Left lobe of liver (tissue), 2 donors: ENCODE measurements at regions not wholly inside any gene's neighbourhood (a gene's known extent, or its start where the extent isn't known, plus 50 kb on each side); places are given as distances from the start of the nearest gene placed in this dataset.
"Not testable (repeated sequence)": the region's sequence is repeated elsewhere in the genome, so short reads cannot be mapped to it uniquely, and the experiment has no call there.

Experiments used
- ATAC-seq: fragments of 200-7000 bp; cut with Tn5 transposase; one replicate; pipeline ENCODE4 v1.9.1; 2020; ENCODE audit warnings: mild to moderate bottlenecking, moderate library complexity
- DNase-seq: peaks from one replicate; pipeline ENCODE4 v3.0.0-alpha.2; 2020; ENCODE audit warnings: low spot score
- donor health status: DM: no; HTN: no; CAD: no; lungs with moderate emphysema.
- donor health status: DM: no; HTN: yes; CAD: no.

DNA sequence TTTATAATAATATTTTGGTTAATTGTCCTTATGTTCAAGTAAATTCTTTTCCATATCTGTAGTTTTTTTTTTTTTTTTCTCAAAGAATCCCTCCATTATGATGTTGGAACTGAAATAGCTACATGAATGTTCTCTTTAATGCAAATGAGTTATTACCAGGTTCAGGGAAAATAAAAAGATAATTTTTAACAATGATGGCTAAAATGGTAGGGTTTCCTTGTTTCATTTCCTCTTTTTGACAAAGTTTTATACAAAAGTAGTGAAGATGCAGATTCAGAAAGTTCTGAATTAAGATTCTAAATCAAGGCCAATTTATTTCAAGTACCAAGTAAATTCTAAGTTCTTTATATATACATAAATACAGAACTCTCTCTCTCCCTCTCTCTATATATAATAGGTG, 779.0 kb upstream of the INTU start:
- DNase-seq (no peak), ATAC-seq (no peak)

DNA sequence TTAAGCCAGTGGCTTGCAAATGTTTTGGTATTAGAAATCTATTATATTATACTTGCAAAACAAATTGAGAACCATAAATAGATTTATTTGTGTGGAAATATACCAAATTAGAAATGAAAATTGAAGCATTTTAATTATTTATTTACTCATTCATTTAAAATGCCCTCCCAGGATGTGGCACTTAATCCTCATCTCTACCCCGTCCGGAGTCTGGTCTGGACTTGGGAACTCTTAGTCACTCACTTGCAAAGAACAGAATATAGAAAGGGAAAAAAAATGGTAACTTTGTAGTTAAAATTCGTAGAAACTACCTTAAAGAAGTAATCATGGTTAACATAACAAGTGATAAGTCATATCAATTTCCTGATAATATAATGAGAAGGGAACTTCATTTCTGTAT, 775.9 kb upstream of the INTU start:
- no peak for DNase-seq
- ATAC-seq = no peak

DNA sequence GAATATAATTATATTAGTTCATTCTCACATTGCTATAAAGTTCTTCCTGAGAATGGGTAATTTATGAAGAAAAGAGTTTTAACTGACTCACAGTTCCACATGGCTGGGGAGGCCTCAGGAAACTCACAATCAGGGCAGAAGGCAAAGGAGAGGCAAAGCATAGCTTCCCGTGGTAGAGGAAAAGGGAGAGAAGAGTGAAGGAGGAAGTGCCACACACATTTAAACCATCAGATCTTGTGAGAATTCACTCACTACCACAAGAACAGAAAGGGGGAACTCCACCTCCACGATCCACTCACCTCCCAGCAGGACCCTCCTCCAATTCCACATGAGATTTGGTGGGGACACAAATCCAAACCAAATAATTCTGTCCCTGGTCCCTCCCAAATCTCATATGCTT, 773.4 kb upstream of the INTU start:
- DNase-seq = no peak
- ATAC-seq = no peak

DNA sequence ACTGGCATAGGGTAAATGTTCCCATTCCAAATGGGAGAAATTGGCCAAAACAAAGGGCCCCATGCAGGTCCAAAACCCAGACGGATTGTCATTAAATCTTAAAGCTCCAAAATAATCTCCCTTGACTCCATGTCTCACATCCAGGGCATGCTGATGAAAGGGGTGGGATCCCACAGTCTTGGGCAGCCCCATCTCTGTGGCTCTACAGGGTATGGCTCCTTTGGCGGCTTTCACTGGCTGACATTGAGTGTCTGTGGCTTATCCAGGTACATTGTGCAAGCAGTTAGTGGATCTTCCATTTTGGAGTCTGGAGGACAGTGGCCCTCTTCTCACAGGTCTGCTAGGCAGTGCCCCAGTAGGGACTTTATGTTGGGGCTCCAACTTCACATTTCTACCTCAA, 772.9 kb upstream of the INTU start:
- DNase-seq (no peak), ATAC-seq (no peak)

GRCh38 chr4:126860308-126860707, 772.4 kb upstream of the INTU start:
- DNase-seq (no peak), ATAC-seq (no peak)

DNA sequence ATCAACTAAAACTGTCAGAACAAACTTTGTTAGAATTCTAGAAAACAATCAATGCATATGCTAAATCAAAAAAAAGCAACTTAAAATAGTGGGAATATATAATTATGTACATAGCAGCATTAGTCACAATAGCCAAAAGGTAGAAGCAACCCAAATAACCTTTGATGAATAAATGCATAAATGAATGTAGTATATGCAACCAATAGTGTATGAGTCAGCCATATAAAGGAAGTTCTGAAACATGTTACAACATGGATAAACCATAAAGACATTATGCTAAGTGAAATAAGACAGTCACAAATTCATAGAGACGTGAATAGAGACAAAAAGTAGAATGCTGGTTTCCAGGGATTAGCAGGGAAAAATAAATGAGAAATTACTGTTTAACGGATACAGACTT, 762.8 kb upstream of the INTU start:
- ATAC-seq (no peak), DNase-seq (no peak)

GRCh38 chr4:126871810-126872209, 760.9 kb upstream of the INTU start:
- DNase-seq (no peak), ATAC-seq (no peak)

DNA sequence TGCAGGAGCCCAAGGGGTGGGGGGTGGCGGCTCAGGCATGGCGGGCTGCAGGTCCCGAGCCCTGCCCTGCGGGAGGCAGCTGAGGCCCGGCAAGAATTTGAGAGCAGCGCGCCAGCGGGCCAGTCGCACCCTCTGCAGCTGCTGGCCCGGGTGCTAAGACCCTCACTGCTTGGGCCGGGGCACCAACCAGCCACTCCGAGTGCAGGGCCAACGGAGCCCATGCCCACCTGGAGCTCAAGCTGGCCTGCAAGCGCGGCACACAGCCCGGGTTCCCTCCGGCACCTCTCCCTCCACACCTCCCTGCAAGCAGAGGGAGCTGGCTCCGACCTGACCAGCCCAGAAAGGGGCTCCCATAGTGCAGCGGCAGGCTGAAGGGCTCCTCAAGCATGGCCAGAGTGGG, 758.2 kb upstream of the INTU start:
- DNase-seq (no peak), ATAC-seq (no peak)

GRCh38 chr4:126888968-126889367, 743.8 kb upstream of the INTU start:
- ATAC-seq = no peak
- DNase-seq = no peak

DNA sequence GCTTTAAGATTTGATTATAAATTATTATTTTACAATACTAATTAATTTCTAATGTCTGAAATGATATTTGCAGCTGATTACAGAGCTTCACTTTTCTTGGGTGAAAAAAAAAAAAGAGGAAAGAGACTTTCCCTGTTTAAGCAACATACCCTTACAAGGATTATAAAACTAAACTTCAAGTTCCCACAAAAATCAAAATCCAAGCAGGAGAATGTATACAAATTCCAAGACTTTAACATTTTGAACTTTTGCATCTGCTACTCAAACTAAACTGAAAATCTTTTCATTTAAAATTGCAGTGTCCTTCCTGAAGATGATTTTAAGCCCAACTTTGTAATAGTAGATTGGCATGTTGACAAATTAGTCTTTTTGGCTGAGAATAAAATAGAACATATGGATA, 742.4 kb upstream of the INTU start:
- ATAC-seq = no peak

GRCh38 chr4:126890994-126891393, 741.8 kb upstream of the INTU start:
- ATAC-seq (no peak), DNase-seq (no peak)

More for the DNA sequence above, 742.4 kb upstream of the INTU start:
- no peak for DNase-seq

- ATAC-seq = no peak
Observed at GRCh38 chr4:126894963-126895362, 737.8 kb upstream of the INTU start.

DNA sequence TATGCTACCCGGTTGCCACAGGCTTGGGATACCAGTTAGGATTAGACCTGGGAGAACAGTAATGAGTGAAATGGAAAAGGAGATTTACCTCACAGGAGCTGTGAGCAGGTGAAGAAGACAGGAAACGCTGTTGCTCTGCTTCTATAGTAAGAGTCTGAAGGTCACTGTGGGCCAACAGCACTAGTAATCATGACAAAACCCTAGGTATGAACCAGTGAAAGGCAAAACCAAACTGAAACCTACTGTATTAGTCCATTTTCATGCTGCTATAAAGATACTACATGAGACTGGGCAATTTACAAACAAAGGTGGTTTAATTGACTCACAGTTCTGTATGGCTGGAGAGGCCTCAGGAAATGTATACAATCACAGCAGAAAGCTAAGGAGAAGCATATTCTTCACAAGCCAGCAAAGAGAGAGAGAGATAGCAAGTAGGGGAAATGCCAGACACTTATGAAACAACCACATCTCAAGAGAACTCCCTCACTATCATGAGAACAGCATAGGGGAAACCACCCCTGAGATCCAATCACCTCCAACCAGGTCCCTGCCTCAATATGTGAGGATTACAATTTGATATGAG, 736.7 kb upstream of the INTU start:
- no peak for DNase-seq
- no peak for ATAC-seq

More at GRCh38 chr4:126894963-126895362, 737.8 kb upstream of the INTU start:
- DNase-seq = no peak

GRCh38 chr4:126897038-126897437, 735.7 kb upstream of the INTU start:
- ATAC-seq (no peak), DNase-seq (no peak)

- DNase-seq (no peak), ATAC-seq (no peak)
Observed at GRCh38 chr4:126898815-126899214, 733.9 kb upstream of the INTU start.

GRCh38 chr4:126899331-126899801, 733.4 kb upstream of the INTU start:
- DNase-seq (no peak), ATAC-seq (no peak)

DNA sequence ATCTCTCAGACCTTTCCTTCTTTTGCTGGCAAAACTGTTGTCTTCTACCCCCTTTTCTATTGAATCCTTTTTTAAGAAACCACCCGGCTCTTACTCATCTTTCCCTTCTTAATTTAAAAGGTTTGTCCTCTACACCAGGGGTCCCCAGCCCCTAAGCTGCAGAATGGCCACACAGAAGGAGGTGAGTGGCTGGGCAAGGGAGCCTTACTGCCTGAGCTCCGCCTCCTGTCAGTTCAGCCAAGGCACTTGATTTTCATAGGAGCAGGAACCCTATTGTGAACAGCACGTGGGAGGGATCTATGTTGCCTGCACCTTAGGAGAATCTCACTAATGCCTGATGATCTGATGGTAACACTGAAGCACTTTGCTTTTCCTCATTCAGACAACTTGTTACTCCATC, 726.3 kb upstream of the INTU start:
- DNase-seq (no peak), ATAC-seq (no peak)

DNA sequence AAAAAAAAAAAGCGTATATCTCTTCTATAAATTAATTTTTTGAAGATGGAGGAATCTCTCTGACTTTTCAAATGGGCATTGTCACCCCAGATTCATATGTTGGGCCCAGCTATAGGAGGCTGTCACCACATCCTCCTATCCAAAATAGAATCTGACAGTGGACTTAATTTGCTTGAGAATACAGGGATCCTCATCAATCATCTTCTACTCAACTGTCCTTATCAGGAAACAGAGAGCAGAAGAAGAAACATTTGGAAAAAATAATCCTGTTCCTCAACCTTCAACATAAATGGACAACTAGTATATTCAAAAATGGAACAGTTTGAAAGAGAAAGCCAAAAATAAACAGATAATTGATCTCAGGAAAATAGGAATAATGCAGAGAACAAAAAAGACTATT, 725.4 kb upstream of the INTU start:
- no peak for DNase-seq
- ATAC-seq = no peak

GRCh38 chr4:126916049-126916625, 716.6 kb upstream of the INTU start:
- ATAC-seq (no peak), DNase-seq (no peak)

DNA sequence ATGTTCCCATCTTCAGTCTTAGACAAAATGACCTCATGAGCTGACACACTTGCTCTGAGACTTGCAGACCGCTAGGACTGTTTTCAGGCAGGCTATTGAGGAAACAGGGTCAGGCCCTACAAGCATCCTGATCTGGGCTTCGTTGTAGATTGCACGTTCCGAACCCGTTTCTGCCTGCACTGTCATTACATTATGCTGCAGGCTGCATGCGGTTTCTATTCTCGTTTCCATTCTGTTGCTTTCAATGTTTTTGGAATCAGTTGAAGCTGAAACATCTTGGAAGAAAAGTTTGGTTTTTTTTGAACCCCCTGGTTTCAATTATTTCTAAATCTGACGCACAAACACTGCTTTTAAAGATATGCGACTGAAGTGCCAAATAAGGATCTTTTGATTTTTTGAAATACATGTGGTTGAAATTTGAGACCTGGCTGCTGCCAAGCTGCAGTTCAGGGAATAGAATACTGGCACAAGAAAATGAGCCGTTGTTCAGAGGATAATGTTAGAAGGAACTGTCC, 716.1 kb upstream of the INTU start:
- DNase-seq (no peak), ATAC-seq (peak; percentile 32)

DNA sequence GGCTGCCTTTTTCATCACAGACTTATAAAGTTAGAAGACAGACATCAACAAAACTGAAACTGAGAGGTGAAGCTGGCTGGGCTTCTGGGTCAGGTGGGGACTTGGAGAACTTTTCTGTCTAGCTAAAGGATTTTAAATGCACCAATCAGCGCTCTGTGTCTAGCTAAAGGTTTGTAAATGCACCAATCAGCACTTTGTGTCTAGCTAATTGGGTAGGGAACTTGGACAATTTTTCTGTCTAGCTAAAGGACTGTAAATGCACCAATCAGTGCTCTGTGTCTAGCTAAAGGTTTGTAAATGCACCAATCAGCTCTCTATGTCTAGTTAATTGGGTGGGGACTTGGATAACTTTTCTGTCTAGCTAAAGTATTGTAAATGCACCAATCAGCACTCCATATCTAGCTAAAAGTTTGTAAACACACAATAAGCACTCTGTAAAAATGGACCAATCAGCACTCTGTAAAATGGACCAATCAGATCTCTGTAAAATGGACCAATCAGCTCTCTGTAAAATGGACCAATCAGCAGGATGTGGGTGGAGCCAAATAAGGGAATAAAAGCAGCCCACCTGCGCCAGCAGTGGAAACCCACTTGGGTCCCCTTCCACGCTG, 710.3 kb upstream of the INTU start:
- not testable (repeated sequence) for ATAC-seq, DNase-seq

DNA sequence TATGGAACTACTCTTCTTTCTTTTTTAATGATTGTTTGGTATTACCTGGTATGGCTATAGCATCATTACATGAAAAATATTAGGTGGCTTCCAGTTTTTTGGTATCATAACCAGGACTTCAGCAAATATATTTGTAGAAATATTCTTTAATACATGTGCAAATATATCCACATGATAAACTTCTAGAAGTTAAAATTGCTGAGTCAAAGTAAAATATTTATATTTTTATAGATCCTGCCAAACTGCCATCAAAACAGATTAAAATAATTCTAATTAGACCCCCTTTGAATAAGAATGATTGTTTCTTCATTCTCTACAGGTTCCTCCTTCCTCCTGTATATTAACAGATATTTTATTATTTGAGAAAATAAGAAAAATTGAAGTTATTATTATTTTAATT, 708.5 kb upstream of the INTU start:
- ATAC-seq = no peak
- no peak for DNase-seq
